IPS-15b (cell line): ENCODE measurements at regions not wholly inside any gene's neighbourhood (a gene's known extent, or its start where the extent isn't known, plus 50 kb on each side); places are given as distances from the start of the nearest gene placed in this dataset.
"Not testable (repeated sequence)": the region's sequence is repeated elsewhere in the genome, so short reads cannot be mapped to it uniquely, and the experiment has no call there.

Experiments used
- H3K27me3 ChIP-seq: one replicate; pipeline ENCODE4 v1.6.1; 2013; ENCODE audit warnings: low read length; ENCODE audit not compliant: control insufficient read depth, insufficient read depth
- H3K36me3 ChIP-seq: one replicate; pipeline ENCODE4 v1.6.1; 2013; ENCODE audit warnings: low read length; ENCODE audit not compliant: control insufficient read depth, insufficient read depth
- H3K4me1 ChIP-seq: one replicate; pipeline ENCODE4 v1.6.1; 2013; ENCODE audit warnings: mild to moderate bottlenecking, low read length; ENCODE audit not compliant: control insufficient read depth, insufficient read depth
- H3K4me3 ChIP-seq: one replicate; pipeline ENCODE4 v1.5.1; 2013; ENCODE audit warnings: low read depth, low read length
- H3K9ac ChIP-seq: one replicate; pipeline ENCODE4 v1.6.1; 2013; ENCODE audit warnings: low read depth, mild to moderate bottlenecking, low read length
- H3K9me3 ChIP-seq: one replicate; pipeline ENCODE4 v1.6.1; 2013; ENCODE audit warnings: mild to moderate bottlenecking, low read length; ENCODE audit not compliant: control insufficient read depth, insufficient read depth

GRCh38 chr18:43787721-43788120, 510.4 kb upstream of the SYT4 start:
- not testable (repeated sequence) for H3K36me3 ChIP-seq, H3K9ac ChIP-seq, H3K4me3 ChIP-seq, H3K27me3 ChIP-seq, H3K4me1 ChIP-seq, H3K9me3 ChIP-seq

GRCh38 chr18:43789234-43790000, 512.1 kb upstream of the SYT4 start:
- no peak overlapping the region for H3K4me3 ChIP-seq
- H3K9ac ChIP-seq = no peak overlapping the region
- H3K4me1 ChIP-seq = no peaks in the 10 kb centered on the region
- H3K36me3 ChIP-seq = no peaks in the 10 kb centered on the region
- H3K9me3 ChIP-seq = no peaks in the 10 kb centered on the region
- H3K27me3 ChIP-seq = no peaks in the 10 kb centered on the region

GRCh38 chr18:43793910-43794309, 516.6 kb upstream of the SYT4 start:
- no peaks in the 10 kb centered on the region for H3K4me1 ChIP-seq
- H3K4me3 ChIP-seq = no peak overlapping the region
- H3K9me3 ChIP-seq = no peaks in the 10 kb centered on the region
- H3K36me3 ChIP-seq = no peaks in the 10 kb centered on the region
- H3K27me3 ChIP-seq = no peaks in the 10 kb centered on the region
- no peak overlapping the region for H3K9ac ChIP-seq

GRCh38 chr18:43794363-43794762, 517.1 kb upstream of the SYT4 start:
- Histone ChIP-seq H3K27me3 (no peaks in the 10 kb centered on the region), H3K4me1 (no peaks in the 10 kb centered on the region), H3K9ac (no peak overlapping the region), H3K4me3 (no peak overlapping the region), H3K9me3 (no peaks in the 10 kb centered on the region), H3K36me3 (no peaks in the 10 kb centered on the region)

- H3K4me3 ChIP-seq = no peak overlapping the region
- H3K9me3 ChIP-seq = no peaks in the 10 kb centered on the region
- H3K4me1 ChIP-seq = no peaks in the 10 kb centered on the region
- H3K36me3 ChIP-seq = no peaks in the 10 kb centered on the region
- H3K27me3 ChIP-seq = no peaks in the 10 kb centered on the region
- H3K9ac ChIP-seq = no peak overlapping the region
These were observed 520.1 kb upstream of the SYT4 start for GRCh38 chr18:43797347-43797746.

- H3K27me3 ChIP-seq = no peaks in the 10 kb centered on the region
- H3K9me3 ChIP-seq = no peaks in the 10 kb centered on the region
- H3K4me1 ChIP-seq = no peaks in the 10 kb centered on the region
- H3K9ac ChIP-seq = no peak overlapping the region
- no peaks in the 10 kb centered on the region for H3K36me3 ChIP-seq
- H3K4me3 ChIP-seq = no peak overlapping the region
These were observed 523.3 kb upstream of the SYT4 start for GRCh38 chr18:43800584-43800983.

GRCh38 chr18:43805646-43806194, 528.4 kb upstream of the SYT4 start:
- Histone ChIP-seq H3K9ac (no peak overlapping the region), H3K4me3 (no peak overlapping the region), H3K27me3 (no peaks in the 10 kb centered on the region), H3K36me3 (no peaks in the 10 kb centered on the region), H3K9me3 (no peaks in the 10 kb centered on the region), H3K4me1 (no peaks in the 10 kb centered on the region)

GRCh38 chr18:43812627-43813026, 535.3 kb upstream of the SYT4 start:
- Histone ChIP-seq H3K36me3 (no peaks in the 10 kb centered on the region), H3K27me3 (no peaks in the 10 kb centered on the region), H3K4me1 (peaks cover 6% of the 10 kb centered on the region), H3K9me3 (peaks cover 4% of the 10 kb centered on the region), H3K4me3 (no peak overlapping the region), H3K9ac (no peak overlapping the region)

GRCh38 chr18:43819397-43819796, 542.1 kb upstream of the SYT4 start:
- peaks cover 4% of the 10 kb centered on the region for H3K9me3 ChIP-seq
- no peak overlapping the region for H3K9ac ChIP-seq
- H3K4me1 ChIP-seq = no peaks in the 10 kb centered on the region
- H3K36me3 ChIP-seq = no peaks in the 10 kb centered on the region
- H3K4me3 ChIP-seq = no peak overlapping the region
- no peaks in the 10 kb centered on the region for H3K27me3 ChIP-seq

- Histone ChIP-seq H3K9ac (no peak overlapping the region), H3K36me3 (no peaks in the 10 kb centered on the region), H3K4me1 (no peaks in the 10 kb centered on the region), H3K4me3 (no peak overlapping the region), H3K27me3 (no peaks in the 10 kb centered on the region), H3K9me3 (peaks cover 4% of the 10 kb centered on the region)
These were observed 542.6 kb upstream of the SYT4 start for GRCh38 chr18:43819873-43820272.

GRCh38 chr18:43825768-43826167, 548.5 kb upstream of the SYT4 start:
- Histone ChIP-seq H3K9ac (no peak overlapping the region), H3K27me3 (no peaks in the 10 kb centered on the region), H3K4me3 (no peak overlapping the region), H3K36me3 (no peaks in the 10 kb centered on the region), H3K4me1 (no peaks in the 10 kb centered on the region), H3K9me3 (no peaks in the 10 kb centered on the region)

- Histone ChIP-seq H3K9me3 (no peaks in the 10 kb centered on the region), H3K4me1 (no peaks in the 10 kb centered on the region), H3K4me3 (no peak overlapping the region), H3K36me3 (no peaks in the 10 kb centered on the region), H3K27me3 (no peaks in the 10 kb centered on the region), H3K9ac (no peak overlapping the region)
These were observed 548.9 kb upstream of the SYT4 start for GRCh38 chr18:43826215-43826614.
